Adrenal gland (tissue), 5 donors: ENCODE measurements at regions not wholly inside any gene's neighbourhood (a gene's known extent, or its start where the extent isn't known, plus 50 kb on each side); places are given as distances from the start of the nearest gene placed in this dataset.

Experiments used
- POLR2A ChIP-seq, 2 donors: fragments of 450-650 bp; IDR thresholded peaks; one replicate each; pipeline ENCODE4 v1.6.1; 2017; ENCODE audit warnings: antibody characterized with exemption in 2 of 2, mild to moderate bottlenecking in 2 of 2, moderate library complexity in 1 of 2
- TF ChIP-seq, protein P1 (sequence below), 6 experiments: fragments of 450-650 bp in 4 of 6; fragments of 200-600 bp in 2 of 6; sonication (generic) in 1 of 6; IDR thresholded peaks; 1 replicate in 5 of 6; 2 replicates in 1 of 6; pipeline versions ENCODE4 v1.5.1 to v1.8.0; 2016 to 2021; ENCODE audit warnings: antibody characterized with exemption in 6 of 6, mild to moderate bottlenecking in 2 of 6, moderate library complexity in 1 of 6
- donor health status: DM: no; HTN: no; CAD: no.

DNA sequence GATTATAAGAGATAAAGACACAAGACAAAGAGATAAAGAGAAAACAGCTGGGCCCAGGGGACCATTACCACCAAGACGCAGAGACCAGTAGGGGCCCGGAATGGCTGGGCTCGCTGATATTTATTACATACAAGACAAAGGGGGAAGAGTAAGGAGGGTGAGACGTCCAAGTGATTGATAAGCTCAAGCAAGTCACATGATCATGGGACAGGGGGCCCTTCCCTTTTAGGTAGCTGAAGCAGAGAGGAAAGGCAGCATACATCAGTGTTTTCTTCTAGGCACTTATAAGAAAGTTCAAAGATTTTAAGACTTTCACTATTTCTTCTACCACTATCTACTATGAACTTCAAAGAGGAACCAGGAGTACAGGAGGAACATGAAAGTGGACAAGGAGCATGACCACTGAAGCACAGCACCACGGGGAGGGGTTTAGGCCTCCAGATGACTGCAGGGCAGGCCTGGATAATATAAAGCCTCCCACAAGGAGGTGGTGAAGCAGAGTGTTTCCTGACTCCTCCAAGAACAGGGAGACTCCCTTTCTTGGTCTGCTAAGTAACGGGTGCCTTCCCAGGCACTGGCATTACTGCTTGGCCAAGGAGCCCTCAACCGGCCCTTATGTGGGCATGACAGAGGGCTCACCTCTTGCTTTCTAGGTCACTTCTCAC, 63.9 kb upstream of the ARL4D start:
- TF ChIP-seq POLR2A (IDR thresholded peaks at IDR 0.05) = no peak
- TF ChIP-seq, protein P1, sequence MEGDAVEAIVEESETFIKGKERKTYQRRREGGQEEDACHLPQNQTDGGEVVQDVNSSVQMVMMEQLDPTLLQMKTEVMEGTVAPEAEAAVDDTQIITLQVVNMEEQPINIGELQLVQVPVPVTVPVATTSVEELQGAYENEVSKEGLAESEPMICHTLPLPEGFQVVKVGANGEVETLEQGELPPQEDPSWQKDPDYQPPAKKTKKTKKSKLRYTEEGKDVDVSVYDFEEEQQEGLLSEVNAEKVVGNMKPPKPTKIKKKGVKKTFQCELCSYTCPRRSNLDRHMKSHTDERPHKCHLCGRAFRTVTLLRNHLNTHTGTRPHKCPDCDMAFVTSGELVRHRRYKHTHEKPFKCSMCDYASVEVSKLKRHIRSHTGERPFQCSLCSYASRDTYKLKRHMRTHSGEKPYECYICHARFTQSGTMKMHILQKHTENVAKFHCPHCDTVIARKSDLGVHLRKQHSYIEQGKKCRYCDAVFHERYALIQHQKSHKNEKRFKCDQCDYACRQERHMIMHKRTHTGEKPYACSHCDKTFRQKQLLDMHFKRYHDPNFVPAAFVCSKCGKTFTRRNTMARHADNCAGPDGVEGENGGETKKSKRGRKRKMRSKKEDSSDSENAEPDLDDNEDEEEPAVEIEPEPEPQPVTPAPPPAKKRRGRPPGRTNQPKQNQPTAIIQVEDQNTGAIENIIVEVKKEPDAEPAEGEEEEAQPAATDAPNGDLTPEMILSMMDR (IDR thresholded peaks at IDR 0.05) = no peak
